Retina (tissue), 1 donor: ENCODE measurements at regions not wholly inside any gene's neighbourhood (a gene's known extent, or its start where the extent isn't known, plus 50 kb on each side); places are given as distances from the start of the nearest gene placed in this dataset.
"Not testable (repeated sequence)": the region's sequence is repeated elsewhere in the genome, so short reads cannot be mapped to it uniquely, and the experiment has no call there.

Source experiments
- DNase-seq: peaks from one replicate; pipeline ENCODE4 v3.0.0-alpha.2; 2016

- DNase-seq: no peak
Measured at GRCh38 chr16:76035689-76036088, 241.5 kb upstream of the CNTNAP4 start.

GRCh38 chr16:76038097-76038496, 239.1 kb upstream of the CNTNAP4 start:
- DNase-seq: no peak

GRCh38 chr16:76052725-76053124, 224.5 kb upstream of the CNTNAP4 start:
- no peak for DNase-seq

GRCh38 chr16:76059186-76059585, 218.0 kb upstream of the CNTNAP4 start:
- no peak for DNase-seq

- DNase-seq: no peak
Measured at GRCh38 chr16:76059701-76060100, 217.5 kb upstream of the CNTNAP4 start.

GRCh38 chr16:76071690-76072089, 205.5 kb upstream of the CNTNAP4 start:
- no peak for DNase-seq

GRCh38 chr16:76081967-76082366, 195.2 kb upstream of the CNTNAP4 start:
- no peak for DNase-seq

- no peak for DNase-seq
Measured at GRCh38 chr16:76106647-76107046, 170.6 kb upstream of the CNTNAP4 start.

- no peak for DNase-seq
Measured at GRCh38 chr16:76108460-76108859, 168.7 kb upstream of the CNTNAP4 start.

- DNase-seq: no peak
Measured at GRCh38 chr16:76114681-76115080, 162.5 kb upstream of the CNTNAP4 start.

GRCh38 chr16:76118344-76118743, 158.9 kb upstream of the CNTNAP4 start:
- DNase-seq: no peak

- no peak for DNase-seq
Measured at GRCh38 chr16:76121636-76122035, 155.6 kb upstream of the CNTNAP4 start.

- DNase-seq: no peak
Measured at GRCh38 chr16:76123966-76124365, 153.2 kb upstream of the CNTNAP4 start.

- no peak for DNase-seq
Measured at GRCh38 chr16:76125871-76126270, 151.3 kb upstream of the CNTNAP4 start.

- DNase-seq: not testable (repeated sequence)
Measured at GRCh38 chr16:76138056-76138455, 139.1 kb upstream of the CNTNAP4 start.

GRCh38 chr16:76157629-76158028, 119.6 kb upstream of the CNTNAP4 start:
- no peak for DNase-seq

- DNase-seq: no peak
Measured at GRCh38 chr16:76162046-76162445, 115.2 kb upstream of the CNTNAP4 start.

- no peak for DNase-seq
Measured at GRCh38 chr16:76164970-76165558, 112.1 kb upstream of the CNTNAP4 start.

GRCh38 chr16:76175718-76176117, 101.5 kb upstream of the CNTNAP4 start:
- DNase-seq: no peak

GRCh38 chr16:76176153-76176552, 101.0 kb upstream of the CNTNAP4 start:
- no peak for DNase-seq

GRCh38 chr16:76176616-76177015, 100.6 kb upstream of the CNTNAP4 start:
- DNase-seq: no peak

GRCh38 chr16:76182041-76182635, 95.1 kb upstream of the CNTNAP4 start:
- no peak for DNase-seq

- DNase-seq: no peak
Measured at GRCh38 chr16:76183647-76184046, 93.6 kb upstream of the CNTNAP4 start.

GRCh38 chr16:76190057-76190456, 87.1 kb upstream of the CNTNAP4 start:
- no peak for DNase-seq

GRCh38 chr16:76190480-76190879, 86.7 kb upstream of the CNTNAP4 start:
- no peak for DNase-seq
